C4-2B (cell line): ENCODE measurements at regions not wholly inside any gene's neighbourhood (a gene's known extent, or its start where the extent isn't known, plus 50 kb on each side); places are given as distances from the start of the nearest gene placed in this dataset.

Experiments used
- CTCF ChIP-seq: fragments of 450-650 bp; conservative IDR thresholded peaks from 2 replicates; pipeline ENCODE4 v1.5.1; 2017; ENCODE audit warnings: mild to moderate bottlenecking
- ZFX ChIP-seq: fragments of 450-650 bp; IDR thresholded peaks from 2 replicates; pipeline ENCODE4 v1.6.1; 2017

GRCh38 chrX:131841496-131842437 is 181.3 kb upstream of the STK26 start:
- TF ChIP-seq CTCF (peak; percentile 85), ZFX (no peak)
